ENCODE measurements at regions not wholly inside any gene's neighbourhood (a gene's known extent, or its start where the extent isn't known, plus 50 kb on each side); places are given as distances from the start of the nearest gene placed in this dataset.

DNA sequence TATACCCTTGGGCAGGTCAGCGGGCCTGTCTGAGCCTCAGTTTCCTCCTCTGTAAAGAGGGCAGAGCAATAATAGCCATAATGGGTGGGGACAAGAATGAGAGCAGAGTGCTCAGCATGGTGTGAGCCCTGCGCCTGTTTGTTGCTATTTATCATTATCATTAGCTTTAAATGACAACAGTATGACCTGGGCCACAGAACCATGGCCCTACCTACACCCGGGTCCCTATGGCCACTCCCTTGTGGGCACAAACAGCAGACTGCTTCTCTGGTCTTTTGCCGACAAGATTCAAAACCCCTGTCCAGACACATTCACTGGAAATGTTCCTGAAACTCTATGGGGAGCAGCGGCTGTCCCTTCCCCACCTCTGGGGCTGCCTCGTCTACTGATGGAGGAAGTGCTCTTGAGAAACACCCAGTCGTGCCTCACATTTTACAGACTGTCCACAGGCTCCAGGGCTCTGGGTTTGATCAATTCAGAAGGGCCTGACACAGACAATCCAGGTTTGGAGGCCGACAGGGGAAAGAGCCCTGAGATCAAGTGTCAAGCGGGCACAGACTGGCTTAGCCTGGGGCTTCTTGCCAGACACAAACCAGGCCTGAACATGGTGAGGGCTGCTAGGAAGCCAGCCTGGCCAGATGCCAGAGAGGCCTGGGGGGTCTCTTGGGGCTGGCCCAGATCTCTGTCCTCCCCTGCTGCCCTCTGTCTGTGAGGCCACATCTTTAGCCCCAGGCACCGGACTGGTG is 112.5 kb upstream of the CD82 start:
- TF ChIP-seq CTCF (conservative IDR thresholded peaks at IDR 0.05 in 1 of 2, IDR thresholded peaks at IDR 0.05 in 1 of 2; ENCODE audit: low read depth in 1 of 2, low read length in 2 of 2), result no peak
- TF ChIP-seq EZH2 (IDR thresholded peaks at IDR 0.05; ENCODE audit: low read length, missing control alignments), result no peak

Data from fibroblast of lung (primary cell).